Karpas-422 (cell line): ENCODE measurements at regions not wholly inside any gene's neighbourhood (a gene's known extent, or its start where the extent isn't known, plus 50 kb on each side); places are given as distances from the start of the nearest gene placed in this dataset.

Experiments used
- DNase-seq: peaks from one replicate; pipeline ENCODE4 v3.0.0-alpha.2; 2015
- H2AFZ ChIP-seq: fragments of 200-600 bp; sonication (generic); 2 replicates; pipeline ENCODE4 v1.6.1; 2014; ENCODE audit warnings: antibody characterized with exemption, low read length, mixed read lengths
- H3K27ac ChIP-seq: fragments of 200-600 bp; sonication (generic); 2 replicates; pipeline ENCODE4 v1.5.1; 2014; ENCODE audit warnings: mild to moderate bottlenecking, low read length, moderate library complexity
- H3K27me3 ChIP-seq: fragments of 200-600 bp; sonication (generic); 2 replicates; pipeline ENCODE4 v1.6.1; 2014; ENCODE audit warnings: low read length, mixed read lengths
- H3K36me3 ChIP-seq: fragments of 200-600 bp; sonication (generic); 2 replicates; pipeline ENCODE4 v1.6.1; 2014; ENCODE audit warnings: low read length, mixed read lengths; ENCODE audit not compliant: insufficient read depth
- H3K4me1 ChIP-seq: fragments of 200-600 bp; sonication (generic); 2 replicates; pipeline ENCODE4 v1.6.1; 2014; ENCODE audit warnings: mild to moderate bottlenecking, low read length, mixed read lengths
- H3K4me2 ChIP-seq: fragments of 200-600 bp; sonication (generic); 2 replicates; pipeline ENCODE4 v1.6.1; 2014; ENCODE audit warnings: low read length, low read depth, mild to moderate bottlenecking; ENCODE audit not compliant: poor library complexity, severe bottlenecking
- H3K4me3 ChIP-seq: fragments of 200-600 bp; sonication (generic); 2 replicates; pipeline ENCODE4 v1.5.1; 2014; ENCODE audit warnings: mild to moderate bottlenecking, antibody characterized with exemption, low read length, mixed read lengths
- H3K79me2 ChIP-seq: fragments of 200-600 bp; sonication (generic); 2 replicates; pipeline ENCODE4 v1.6.1; 2014; ENCODE audit warnings: mild to moderate bottlenecking, low read length, mixed read lengths
- H3K9ac ChIP-seq: fragments of 200-600 bp; sonication (generic); 2 replicates; pipeline ENCODE4 v1.6.0; 2014; ENCODE audit warnings: low read length
- H3K9me2 ChIP-seq: fragments of 200-600 bp; sonication (generic), shearing (Covaris generic); replicated peaks from 2 replicates; pipeline ENCODE4 v1.6.0; 2014; ENCODE audit warnings: mild to moderate bottlenecking, low read length, moderate library complexity; ENCODE audit not compliant: insufficient read depth
- H3K9me3 ChIP-seq: fragments of 300-700, 200-600 bp; sonication (generic); 2 replicates; pipeline ENCODE4 v1.6.1; 2014; ENCODE audit warnings: low read length, mixed read lengths
- H4K20me1 ChIP-seq: fragments of 200-600 bp; sonication (generic); 2 replicates; pipeline ENCODE4 v1.6.1; 2014; ENCODE audit warnings: mild to moderate bottlenecking, antibody characterized with exemption, low read length, low read depth; ENCODE audit not compliant: insufficient read depth

DNA sequence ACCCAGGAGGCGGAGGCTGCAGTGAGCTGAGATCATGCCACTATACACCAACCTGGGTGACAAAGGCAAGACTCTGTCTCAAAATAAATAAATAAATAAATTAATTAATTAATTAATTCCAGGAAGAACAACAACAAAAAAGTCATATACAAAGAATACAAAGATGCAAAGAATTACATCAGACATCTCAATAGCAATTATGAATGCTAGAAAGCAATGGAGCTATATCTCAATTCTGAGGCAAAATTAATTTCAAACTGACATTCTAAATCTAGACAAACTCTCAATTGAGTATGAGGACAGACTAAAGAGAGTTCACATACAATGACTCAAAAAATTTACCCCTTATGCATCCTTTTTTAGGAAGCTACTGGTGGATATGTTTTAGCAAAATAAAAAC is 69.6 kb upstream of the CTNNB1 start:
- no peaks in the 10 kb centered on the region; the same call in 1 of the 2 replicates for H3K36me3 ChIP-seq
- H3K4me3 ChIP-seq, result no peak overlapping the region

DNA sequence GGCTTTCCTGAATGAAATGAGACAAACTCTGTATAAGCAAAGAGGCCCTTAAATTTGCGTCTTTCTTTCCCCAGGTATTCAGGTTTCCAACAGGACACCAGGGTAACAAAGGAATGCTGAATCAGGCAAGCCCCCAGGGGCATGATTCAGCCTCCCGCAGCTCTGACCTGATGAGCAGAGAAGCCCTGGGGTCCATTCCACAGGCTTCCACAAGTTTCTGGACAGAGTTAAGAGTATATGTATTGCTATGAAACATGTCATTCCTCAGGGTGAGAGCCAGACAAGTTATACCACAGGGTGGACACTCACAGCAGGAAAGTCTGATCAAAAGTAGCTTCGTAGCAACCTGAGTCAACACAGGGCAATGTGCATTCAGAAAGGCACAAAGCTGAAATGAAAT is 68.1 kb upstream of the CTNNB1 start:
- no peaks in the 10 kb centered on the region for H3K27me3 ChIP-seq
- H3K9ac ChIP-seq, result no peak overlapping the region
- no peaks in the 10 kb centered on the region for H3K9me2 ChIP-seq
- H2AFZ ChIP-seq, result no peak overlapping the region
- H3K36me3 ChIP-seq, result no peaks in the 10 kb centered on the region
- peaks cover 9% of the 10 kb centered on the region for H3K4me1 ChIP-seq
- no peak overlapping the region for H3K4me3 ChIP-seq
- no peaks in the 10 kb centered on the region for H4K20me1 ChIP-seq
- DNase-seq, result no peak
- H3K79me2 ChIP-seq, result no peaks in the 10 kb centered on the region
- no peaks in the 10 kb centered on the region for H3K9me3 ChIP-seq
- H3K4me2 ChIP-seq, result no peak overlapping the region
- no peak overlapping the region for H3K27ac ChIP-seq

More for the DNA sequence above, 69.6 kb upstream of the CTNNB1 start:
- no peak overlapping the region for H2AFZ ChIP-seq
- no peaks in the 10 kb centered on the region for H3K79me2 ChIP-seq
- H3K9me3 ChIP-seq, result no peaks in the 10 kb centered on the region
- no peaks in the 10 kb centered on the region for H4K20me1 ChIP-seq
- no peaks in the 10 kb centered on the region for H3K9me2 ChIP-seq
- no peak for DNase-seq
- H3K9ac ChIP-seq, result no peak overlapping the region
- H3K4me1 ChIP-seq, result no peaks in the 10 kb centered on the region
- H3K27me3 ChIP-seq, result no peaks in the 10 kb centered on the region
- no peak overlapping the region for H3K27ac ChIP-seq
- H3K4me2 ChIP-seq, result no peak overlapping the region

DNA sequence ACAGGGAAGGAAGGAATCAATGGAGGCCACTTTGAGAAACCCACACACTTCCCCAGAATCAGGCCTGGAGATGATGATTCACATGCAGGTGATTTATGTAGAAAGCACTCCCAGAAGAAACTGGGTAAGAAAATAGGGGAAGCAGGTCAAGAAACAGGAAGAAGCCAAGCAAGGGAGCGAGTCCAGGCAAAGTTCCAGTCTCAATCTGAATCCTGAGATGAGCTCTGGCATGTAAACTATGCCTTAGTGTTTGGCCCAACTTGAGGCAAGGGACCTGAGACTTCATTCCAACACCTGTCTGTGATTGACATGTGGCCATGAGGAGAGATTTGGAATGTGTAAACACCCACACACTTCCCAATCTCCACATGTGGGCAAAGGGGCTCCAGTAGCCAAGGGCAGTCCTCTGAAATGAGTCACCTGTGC is 61.6 kb upstream of the CTNNB1 start:
- no peak overlapping the region for H2AFZ ChIP-seq
- no peak overlapping the region for H3K4me2 ChIP-seq

GRCh38 chr3:41138146-41138545 is 61.2 kb upstream of the CTNNB1 start:
- no peak overlapping the region for H3K4me2 ChIP-seq
- no peaks in the 10 kb centered on the region for H4K20me1 ChIP-seq
- H3K4me3 ChIP-seq, result no peak overlapping the region
- H3K79me2 ChIP-seq, result no peaks in the 10 kb centered on the region
- no peak overlapping the region for H3K9ac ChIP-seq
- H3K36me3 ChIP-seq, result no peaks in the 10 kb centered on the region
- no peaks in the 10 kb centered on the region for H3K9me2 ChIP-seq
- peaks cover 16% of the 10 kb centered on the region for H3K4me1 ChIP-seq
- no peak overlapping the region for H3K27ac ChIP-seq
- no peak for DNase-seq
- H3K9me3 ChIP-seq, result no peaks in the 10 kb centered on the region
- no peak overlapping the region for H2AFZ ChIP-seq
- no peaks in the 10 kb centered on the region for H3K27me3 ChIP-seq

More for the DNA sequence above, 61.6 kb upstream of the CTNNB1 start:
- no peak overlapping the region for H3K27ac ChIP-seq
- H3K9me3 ChIP-seq, result no peaks in the 10 kb centered on the region
- H3K4me3 ChIP-seq, result no peak overlapping the region
- H3K4me1 ChIP-seq, result peaks cover 16% of the 10 kb centered on the region
- H3K79me2 ChIP-seq, result no peaks in the 10 kb centered on the region
- H3K27me3 ChIP-seq, result no peaks in the 10 kb centered on the region
- no peaks in the 10 kb centered on the region for H3K36me3 ChIP-seq
- DNase-seq, result no peak
- H4K20me1 ChIP-seq, result no peaks in the 10 kb centered on the region
- no peak overlapping the region for H3K9ac ChIP-seq
- no peaks in the 10 kb centered on the region for H3K9me2 ChIP-seq

DNA sequence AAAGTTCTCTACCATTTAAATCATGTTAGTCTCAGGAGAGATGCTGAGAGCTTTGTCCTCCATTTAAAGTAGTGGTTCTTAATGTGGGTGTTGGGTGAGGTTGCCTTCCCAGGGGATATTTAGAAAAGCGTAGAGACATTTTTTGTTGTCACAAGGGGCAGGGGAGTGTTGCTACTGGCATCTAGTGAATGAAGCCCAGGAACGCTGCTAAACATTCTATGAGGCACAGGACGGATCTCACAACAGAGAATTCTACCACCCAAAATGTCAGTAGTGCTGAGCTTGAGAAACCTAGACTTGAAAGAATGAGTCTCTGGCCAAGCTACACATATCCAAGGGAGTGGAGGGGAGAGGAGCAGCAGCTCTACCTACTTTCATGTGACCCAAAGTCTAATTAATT is 60.7 kb upstream of the CTNNB1 start:
- Histone ChIP-seq H3K9ac (no peak overlapping the region), H3K9me2 (no peaks in the 10 kb centered on the region), H3K36me3 (no peaks in the 10 kb centered on the region), H2AFZ (no peak overlapping the region), H4K20me1 (no peaks in the 10 kb centered on the region), H3K27ac (no peak overlapping the region), H3K79me2 (no peaks in the 10 kb centered on the region), H3K9me3 (no peaks in the 10 kb centered on the region), H3K4me3 (no peak overlapping the region), H3K4me1 (peaks cover 16% of the 10 kb centered on the region), H3K4me2 (no peak overlapping the region), H3K27me3 (no peaks in the 10 kb centered on the region)
- DNase-seq, result no peak

DNA sequence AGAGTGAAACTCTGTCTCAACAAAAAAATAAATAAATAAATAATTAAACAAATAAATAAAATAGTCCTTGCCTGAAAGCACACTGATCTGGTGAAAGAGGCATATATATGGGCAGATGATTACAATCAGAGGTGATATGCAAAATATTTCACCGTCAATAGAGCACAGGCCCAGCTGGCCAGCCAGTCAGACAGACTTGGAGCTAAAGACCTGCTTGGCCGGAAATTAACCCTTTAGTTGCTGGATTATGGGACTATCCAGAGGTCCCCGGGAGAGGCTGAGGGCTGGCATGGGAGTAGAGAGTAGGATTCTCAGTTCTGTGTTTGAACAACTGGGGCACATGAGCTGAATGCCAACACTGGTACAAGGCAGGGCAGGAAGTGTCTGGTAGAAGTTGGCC is 59.1 kb upstream of the CTNNB1 start:
- H3K4me1 ChIP-seq, result peaks cover 16% of the 10 kb centered on the region
- no peaks in the 10 kb centered on the region for H3K27me3 ChIP-seq
- H3K36me3 ChIP-seq, result no peaks in the 10 kb centered on the region
- H3K9ac ChIP-seq, result no peak overlapping the region
- H3K27ac ChIP-seq, result no peak overlapping the region
- H3K9me3 ChIP-seq, result no peaks in the 10 kb centered on the region
- no peak overlapping the region for H2AFZ ChIP-seq
- H3K79me2 ChIP-seq, result no peaks in the 10 kb centered on the region
- no peak overlapping the region for H3K4me2 ChIP-seq
- no peak overlapping the region for H3K4me3 ChIP-seq
- H4K20me1 ChIP-seq, result no peaks in the 10 kb centered on the region
- no peaks in the 10 kb centered on the region for H3K9me2 ChIP-seq
- DNase-seq, result no peak

DNA sequence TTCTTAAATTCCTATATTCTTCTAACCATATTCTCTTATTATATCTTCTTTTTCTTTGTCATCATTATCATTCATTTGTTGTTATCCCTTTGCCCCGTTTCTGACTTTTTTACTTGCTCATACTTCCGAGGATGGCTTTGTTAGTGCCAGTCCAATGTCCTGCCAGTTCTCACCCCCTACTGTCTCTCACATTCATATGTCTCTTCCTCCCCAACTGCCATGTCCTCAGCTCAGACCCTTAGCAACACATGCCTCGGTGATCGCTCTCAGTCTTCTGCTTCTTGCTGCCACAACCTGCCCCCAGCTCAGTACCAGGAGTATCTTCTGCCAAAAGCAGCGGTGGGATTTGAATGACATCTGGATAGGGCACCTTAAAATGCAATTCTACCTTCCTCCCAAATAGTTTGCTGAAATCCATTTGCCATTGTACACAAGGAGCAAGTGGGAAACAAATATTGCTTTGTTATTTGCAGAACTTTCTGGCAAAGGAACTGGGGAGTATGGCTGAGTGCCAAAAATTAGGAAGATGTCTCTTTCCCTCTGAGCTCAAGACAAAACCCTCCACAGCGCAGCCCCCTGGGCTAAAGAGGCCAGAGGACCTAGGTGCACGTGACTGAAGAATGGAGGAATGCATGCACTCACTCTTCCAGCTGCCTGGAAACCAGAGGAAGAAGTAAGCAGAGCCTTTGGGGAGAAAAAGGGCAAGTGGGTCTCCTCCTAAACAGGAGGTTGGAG is 57.7 kb upstream of the CTNNB1 start:
- Histone ChIP-seq H3K27ac (no peak overlapping the region), H3K79me2 (no peaks in the 10 kb centered on the region), H3K27me3 (no peaks in the 10 kb centered on the region), H3K4me2 (no peak overlapping the region), H3K36me3 (no peaks in the 10 kb centered on the region), H3K4me3 (no peak overlapping the region), H2AFZ (no peak overlapping the region), H3K9me2 (no peaks in the 10 kb centered on the region), H3K9ac (no peak overlapping the region), H3K4me1 (peaks cover 6% of the 10 kb centered on the region), H3K9me3 (peaks cover 5% of the 10 kb centered on the region; the same call in 1 of the 2 replicates), H4K20me1 (no peaks in the 10 kb centered on the region)
- DNase-seq, result no peak

DNA sequence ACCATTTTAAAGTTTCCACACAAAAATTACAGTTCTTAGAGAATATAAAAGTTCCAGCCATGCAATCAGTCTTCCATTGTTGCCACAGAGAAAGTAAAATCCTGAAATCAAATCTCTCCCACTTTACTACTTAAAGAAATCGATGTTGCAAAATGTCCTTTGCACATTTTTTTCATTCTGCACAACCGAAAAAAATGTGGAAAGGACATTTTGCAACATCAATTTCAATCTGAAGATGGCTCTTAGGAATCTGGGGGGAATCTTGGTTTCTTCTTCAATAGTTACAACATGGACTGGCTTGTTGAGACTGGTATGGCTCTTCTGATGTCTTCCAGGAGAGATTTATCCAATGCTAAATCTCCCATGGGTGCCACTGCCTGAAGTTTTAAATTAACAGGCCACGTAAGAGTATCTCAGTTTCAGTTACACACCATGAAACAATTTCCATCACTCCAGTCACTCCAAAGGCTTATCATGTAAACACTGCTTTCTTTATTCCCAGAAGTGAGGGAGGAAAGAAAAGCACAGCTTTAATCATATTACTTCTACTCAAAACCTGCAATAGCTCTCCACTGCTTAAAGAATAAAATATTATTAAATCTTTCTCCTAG is 55.8 kb upstream of the CTNNB1 start:
- H3K27me3 ChIP-seq, result no peaks in the 10 kb centered on the region
- no peak overlapping the region for H3K4me3 ChIP-seq
- no peak for DNase-seq
- H3K36me3 ChIP-seq, result no peaks in the 10 kb centered on the region
- H3K4me1 ChIP-seq, result peaks cover under 1% of the 10 kb centered on the region
- no peak overlapping the region for H3K4me2 ChIP-seq
- peaks cover 5% of the 10 kb centered on the region; the same call in 1 of the 2 replicates for H3K9me3 ChIP-seq
- no peaks in the 10 kb centered on the region for H4K20me1 ChIP-seq
- H3K9ac ChIP-seq, result no peak overlapping the region
- no peaks in the 10 kb centered on the region for H3K9me2 ChIP-seq
- H3K79me2 ChIP-seq, result no peaks in the 10 kb centered on the region
- H2AFZ ChIP-seq, result no peak overlapping the region
- H3K27ac ChIP-seq, result no peak overlapping the region
